ENCODE measurements at regions not wholly inside any gene's neighbourhood (a gene's known extent, or its start where the extent isn't known, plus 50 kb on each side); places are given as distances from the start of the nearest gene placed in this dataset.

- no peak overlapping the region for H3K4me3 ChIP-seq (ENCODE audit: low read depth, low read length)
- TF ChIP-seq CTCF (IDR thresholded peaks at IDR 0.05; ENCODE audit: low read depth, low read length, missing control alignments), result no peak
- no peak for DNase-seq (ENCODE audit: low read depth)
These were observed 374.2 kb upstream of the ZP4 start for GRCh38 chr1:238264951-238265350.

- no peak for DNase-seq (ENCODE audit: low read depth)
- H3K4me3 ChIP-seq (ENCODE audit: low read depth, low read length), result no peak overlapping the region
- TF ChIP-seq CTCF (IDR thresholded peaks at IDR 0.05; ENCODE audit: low read depth, low read length, missing control alignments), result no peak
These were observed 367.8 kb upstream of the ZP4 start for GRCh38 chr1:238258510-238258909.

GRCh38 chr1:238257018-238257621 is 366.4 kb upstream of the ZP4 start:
- DNase-seq (ENCODE audit: low read depth), result no peak
- no peak overlapping the region for H3K4me3 ChIP-seq (ENCODE audit: low read depth, low read length)
- no peak for TF ChIP-seq CTCF (IDR thresholded peaks at IDR 0.05; ENCODE audit: low read depth, low read length, missing control alignments)

GRCh38 chr1:238254935-238255334 is 364.2 kb upstream of the ZP4 start:
- no peak overlapping the region for H3K4me3 ChIP-seq (ENCODE audit: low read depth, low read length)
- no peak for DNase-seq (ENCODE audit: low read depth)
- TF ChIP-seq CTCF (IDR thresholded peaks at IDR 0.05; ENCODE audit: low read depth, low read length, missing control alignments), result no peak

- DNase-seq (ENCODE audit: low read depth), result no peak
These were observed 361.5 kb upstream of the ZP4 start for GRCh38 chr1:238252033-238252802.

GRCh38 chr1:238248356-238248755 is 357.6 kb upstream of the ZP4 start:
- TF ChIP-seq CTCF (IDR thresholded peaks at IDR 0.05; ENCODE audit: low read depth, low read length, missing control alignments), result no peak
- no peak for DNase-seq (ENCODE audit: low read depth)
- no peak overlapping the region for H3K4me3 ChIP-seq (ENCODE audit: low read depth, low read length)

More at GRCh38 chr1:238252033-238252802, 361.5 kb upstream of the ZP4 start:
- peak; percentile 29 for TF ChIP-seq CTCF (IDR thresholded peaks at IDR 0.05; ENCODE audit: low read depth, low read length, missing control alignments)
- no peak overlapping the region for H3K4me3 ChIP-seq (ENCODE audit: low read depth, low read length)
